ENCODE measurements at regions not wholly inside any gene's neighbourhood (a gene's known extent, or its start where the extent isn't known, plus 50 kb on each side); places are given as distances from the start of the nearest gene placed in this dataset.

DNA sequence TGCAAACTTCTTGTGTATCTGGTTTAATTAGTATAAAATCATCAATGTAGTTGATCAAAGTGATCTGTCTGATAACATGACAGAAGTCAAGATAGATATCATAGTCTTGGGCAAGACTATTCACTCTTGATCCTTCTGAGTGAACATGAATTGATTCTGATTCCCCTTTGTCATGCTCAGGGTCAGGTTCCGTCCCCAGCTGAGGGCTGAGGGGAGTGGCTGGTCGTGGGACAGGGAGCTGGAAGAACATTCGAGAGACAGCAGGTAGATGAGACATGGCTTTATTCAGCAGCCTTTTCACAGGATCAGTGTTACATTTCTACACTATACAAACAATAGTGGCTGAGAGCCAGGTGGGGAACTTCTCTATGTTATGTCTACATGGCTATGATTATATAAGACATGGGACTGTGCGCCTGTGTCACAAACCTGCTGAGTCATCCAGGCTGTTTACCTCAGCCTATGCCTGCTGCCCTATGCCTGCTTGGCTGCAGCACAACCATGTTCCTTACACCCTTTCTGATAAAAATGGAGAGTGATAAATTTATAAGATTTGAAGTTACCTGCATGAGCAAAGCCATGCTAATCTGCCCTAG is 586.9 kb upstream of the NR3C2 start:
- no peak for ATAC-seq
- H3K27me3 Mint-ChIP-seq = peaks cover 5% of the 10 kb centered on the region
- CTCF ChIA-PET = no interaction called here
- H3K4me3 Mint-ChIP-seq = no peak overlapping the region
- H3K36me3 Mint-ChIP-seq = no peaks in the 10 kb centered on the region
- DNase-seq = no peak
- no peaks in the 10 kb centered on the region for H3K4me1 Mint-ChIP-seq
- H3K27ac Mint-ChIP-seq = no peak overlapping the region
- no peaks in the 10 kb centered on the region for H3K9me3 Mint-ChIP-seq (ENCODE audit: low read depth)

DNA sequence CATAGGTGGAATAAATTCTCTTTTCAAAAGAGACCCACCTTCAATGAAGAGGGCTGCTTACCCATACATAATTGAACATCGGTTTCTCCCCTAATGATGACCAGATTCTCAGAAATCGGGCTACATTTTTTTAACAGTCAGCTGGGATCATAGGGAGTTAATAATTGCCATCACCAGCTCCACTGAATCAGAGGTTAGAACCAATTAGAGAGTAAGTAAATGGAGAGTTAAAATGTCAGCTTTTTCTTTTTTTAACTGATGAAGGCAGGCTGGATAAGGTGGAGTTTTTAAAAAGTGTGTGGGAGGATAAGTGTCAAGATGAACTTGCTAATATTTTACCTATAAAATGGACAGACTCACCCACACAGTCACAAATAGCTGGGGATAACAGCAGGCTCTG is 584.5 kb upstream of the NR3C2 start:
- no peaks in the 10 kb centered on the region for H3K36me3 Mint-ChIP-seq

DNA sequence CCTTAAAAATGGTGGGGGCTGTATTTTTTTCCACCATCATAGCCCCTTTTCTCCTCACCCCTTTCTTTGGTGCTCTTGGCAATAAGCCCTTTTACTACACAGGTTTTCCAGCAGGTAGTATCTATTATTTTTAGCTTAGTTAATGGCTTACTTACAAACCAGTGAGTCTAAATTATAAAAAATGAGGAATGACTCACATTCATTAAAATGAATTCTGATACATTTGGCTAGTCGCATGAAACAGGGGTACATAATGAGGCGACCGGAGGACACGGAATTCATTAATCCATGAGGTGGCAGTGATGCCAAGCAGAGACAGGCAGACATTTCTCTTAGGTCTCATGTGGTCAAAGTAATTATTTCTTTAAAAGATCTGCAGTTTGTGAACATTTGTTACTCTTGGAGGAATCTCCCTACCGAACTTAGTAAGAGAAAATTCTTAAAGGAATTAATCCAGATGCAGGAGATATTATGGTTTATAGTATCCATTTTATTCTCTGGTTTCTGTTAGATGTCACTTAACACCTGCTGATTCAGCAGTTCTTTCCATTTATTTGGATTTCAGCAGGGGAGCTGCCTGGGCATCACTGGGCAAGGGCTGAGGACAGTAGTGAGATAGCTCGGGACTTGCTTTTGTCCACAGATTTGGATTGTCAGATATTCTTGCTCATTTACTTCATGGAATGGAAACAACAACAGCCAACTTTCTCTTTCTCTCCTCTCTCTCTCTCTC is 575.0 kb upstream of the NR3C2 start:
- CTCF ChIA-PET = interaction anchor here (0.7 kb wide), 1 partner anchor 85 kb away, joined by 3 read pairs; no protein-coding TSS in a partner anchor

More for the DNA sequence above, 584.5 kb upstream of the NR3C2 start:
- ATAC-seq = no peak
- H3K27me3 Mint-ChIP-seq = no peaks in the 10 kb centered on the region
- H3K27ac Mint-ChIP-seq = no peak overlapping the region
- DNase-seq = no peak
- CTCF ChIA-PET = no interaction called here
- H3K4me3 Mint-ChIP-seq = no peak overlapping the region
- H3K4me1 Mint-ChIP-seq = no peaks in the 10 kb centered on the region
- no peaks in the 10 kb centered on the region for H3K9me3 Mint-ChIP-seq (ENCODE audit: low read depth)

DNA sequence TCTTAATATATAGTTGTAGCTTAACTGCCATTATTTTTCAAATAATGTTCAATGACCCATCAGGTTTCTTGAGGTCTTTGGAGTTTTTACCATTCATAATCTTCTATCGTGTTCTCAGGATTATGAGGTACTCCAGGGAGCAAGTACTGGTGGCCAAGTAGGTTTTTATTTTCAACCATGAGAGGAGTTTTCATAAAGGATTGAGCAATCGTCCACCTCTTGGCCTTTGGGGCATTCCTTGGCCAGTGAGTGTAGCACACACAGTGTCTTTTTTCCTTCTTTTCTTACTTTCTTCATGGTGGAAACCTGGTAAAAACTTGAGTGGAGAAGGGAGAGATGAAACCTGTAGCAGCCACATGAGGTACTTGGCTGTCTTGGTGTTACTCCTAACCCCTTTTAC is 567.0 kb upstream of the NR3C2 start:
- Mint-ChIP-seq H3K36me3 (no peaks in the 10 kb centered on the region), H3K9me3 (ENCODE audit: low read depth) (no peaks in the 10 kb centered on the region), H3K4me3 (no peak overlapping the region), H3K27ac (no peak overlapping the region), H3K27me3 (no peaks in the 10 kb centered on the region), H3K4me1 (no peaks in the 10 kb centered on the region)
- ATAC-seq (no peak), DNase-seq (no peak)
- CTCF ChIA-PET = no interaction called here

More for the DNA sequence above, 575.0 kb upstream of the NR3C2 start:
- H3K27ac Mint-ChIP-seq = no peak overlapping the region
- no peaks in the 10 kb centered on the region for H3K9me3 Mint-ChIP-seq (ENCODE audit: low read depth)
- DNase-seq = no peak
- H3K27me3 Mint-ChIP-seq = no peaks in the 10 kb centered on the region
- H3K4me3 Mint-ChIP-seq = no peak overlapping the region
- H3K4me1 Mint-ChIP-seq = no peaks in the 10 kb centered on the region
- no peaks in the 10 kb centered on the region for H3K36me3 Mint-ChIP-seq
- ATAC-seq = no peak

DNA sequence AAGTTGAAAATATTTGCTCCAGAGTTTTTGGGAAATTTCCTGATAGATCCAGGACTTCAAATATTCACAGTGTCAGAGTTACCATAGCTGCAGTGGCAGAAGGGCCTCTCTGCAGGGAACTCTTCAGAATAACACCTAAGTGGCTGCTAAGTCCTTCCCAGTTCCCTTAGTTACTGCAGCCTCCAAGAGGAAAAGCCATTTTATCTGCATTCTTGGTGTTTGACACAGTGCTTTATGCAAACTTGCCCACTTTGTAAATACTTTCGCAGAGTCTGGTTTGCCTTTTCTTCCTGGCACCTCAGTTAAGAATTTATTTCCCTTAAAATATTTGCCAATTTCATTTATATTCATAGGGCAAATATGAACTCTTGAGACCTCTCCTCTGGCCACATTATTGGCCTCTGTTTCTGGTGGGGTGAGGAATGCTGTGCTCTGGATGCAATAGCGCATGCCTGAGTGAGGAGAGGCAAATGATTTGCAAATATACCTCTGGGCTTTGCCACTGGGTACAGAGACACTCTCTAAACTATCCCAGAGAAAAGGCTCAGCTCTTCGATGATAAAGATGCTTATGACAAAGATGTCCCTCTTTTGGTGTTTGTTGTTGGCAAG is 566.3 kb upstream of the NR3C2 start:
- ATAC-seq = no peak
- H3K4me1 Mint-ChIP-seq = no peaks in the 10 kb centered on the region
- CTCF ChIA-PET = no interaction called here
- no peak overlapping the region for H3K27ac Mint-ChIP-seq
- H3K9me3 Mint-ChIP-seq (ENCODE audit: low read depth) = no peaks in the 10 kb centered on the region
- no peaks in the 10 kb centered on the region for H3K27me3 Mint-ChIP-seq
- H3K36me3 Mint-ChIP-seq = no peaks in the 10 kb centered on the region
- no peak for DNase-seq
- no peak overlapping the region for H3K4me3 Mint-ChIP-seq

DNA sequence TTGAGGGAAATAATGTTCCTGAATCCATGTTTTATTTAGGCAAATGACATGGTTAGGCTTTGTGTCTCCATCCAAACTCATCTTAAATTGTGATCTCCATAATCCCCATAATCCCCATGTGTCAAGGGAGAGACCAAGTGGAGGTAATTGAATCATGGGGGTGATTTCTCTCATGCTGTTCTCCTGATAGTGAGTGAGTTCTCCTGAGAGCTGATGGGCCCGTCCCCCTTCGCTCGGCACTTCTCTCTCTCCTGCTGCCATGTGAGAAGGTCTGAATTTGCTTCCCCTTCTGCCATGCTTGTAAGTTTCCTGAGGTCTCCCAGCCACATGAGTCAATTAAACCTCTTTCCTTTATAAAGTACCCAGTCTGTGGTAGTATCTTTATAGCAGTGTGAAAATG is 563.0 kb upstream of the NR3C2 start:
- Mint-ChIP-seq H3K27ac (no peak overlapping the region), H3K9me3 (ENCODE audit: low read depth) (no peaks in the 10 kb centered on the region), H3K4me3 (no peak overlapping the region), H3K36me3 (no peaks in the 10 kb centered on the region), H3K4me1 (no peaks in the 10 kb centered on the region), H3K27me3 (no peaks in the 10 kb centered on the region)
- no peak for DNase-seq
- CTCF ChIA-PET = no interaction called here
- ATAC-seq = no peak

DNA sequence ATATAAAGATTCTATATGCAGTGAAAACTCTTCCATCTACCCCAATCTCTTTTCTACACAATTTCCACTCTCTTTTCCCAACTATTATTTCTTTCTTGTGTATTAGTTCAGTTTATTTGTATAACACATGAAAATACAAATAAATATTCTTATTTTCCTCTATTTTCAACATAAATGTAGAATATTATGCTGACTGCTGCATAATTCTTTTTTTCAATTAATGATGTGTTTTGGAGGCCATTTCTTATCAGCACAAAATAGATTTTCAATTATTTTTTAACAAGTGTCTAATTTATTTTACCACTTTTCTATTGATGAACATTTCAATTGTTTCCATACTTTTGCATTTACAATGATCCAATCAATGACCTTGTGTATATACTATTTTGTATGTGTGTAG is 557.7 kb upstream of the NR3C2 start:
- no peak for ATAC-seq
- CTCF ChIA-PET = no interaction called here
- no peaks in the 10 kb centered on the region for H3K9me3 Mint-ChIP-seq (ENCODE audit: low read depth)
- no peak overlapping the region for H3K4me3 Mint-ChIP-seq
- no peak overlapping the region for H3K27ac Mint-ChIP-seq
- no peaks in the 10 kb centered on the region for H3K36me3 Mint-ChIP-seq
- H3K27me3 Mint-ChIP-seq = peaks cover 2% of the 10 kb centered on the region
- no peaks in the 10 kb centered on the region for H3K4me1 Mint-ChIP-seq
- DNase-seq = no peak

DNA sequence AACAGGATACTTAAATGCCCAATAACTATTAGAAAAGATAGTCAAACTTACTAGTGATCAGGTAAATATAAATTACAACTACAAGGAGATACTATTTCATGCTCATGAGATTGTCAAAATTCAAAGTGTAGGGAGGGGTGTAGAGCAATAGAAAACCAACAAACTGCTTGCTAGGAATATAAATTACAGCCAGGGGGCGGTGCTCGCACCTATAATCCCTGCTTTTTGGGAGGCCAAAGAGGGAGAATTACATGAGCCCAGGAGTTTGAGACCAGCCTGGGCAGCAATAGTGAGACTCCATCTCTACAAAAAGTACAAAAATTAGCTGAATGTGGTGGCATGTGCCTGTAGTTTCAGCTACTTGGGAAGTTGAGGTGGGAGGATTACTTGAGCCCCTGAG is 556.5 kb upstream of the NR3C2 start:
- CTCF ChIA-PET = no interaction called here
- Mint-ChIP-seq H3K27me3 (peaks cover 2% of the 10 kb centered on the region), H3K9me3 (ENCODE audit: low read depth) (no peaks in the 10 kb centered on the region), H3K4me3 (no peak overlapping the region), H3K36me3 (no peaks in the 10 kb centered on the region), H3K27ac (no peak overlapping the region), H3K4me1 (no peaks in the 10 kb centered on the region)
- no peak for DNase-seq
- ATAC-seq = no peak

DNA sequence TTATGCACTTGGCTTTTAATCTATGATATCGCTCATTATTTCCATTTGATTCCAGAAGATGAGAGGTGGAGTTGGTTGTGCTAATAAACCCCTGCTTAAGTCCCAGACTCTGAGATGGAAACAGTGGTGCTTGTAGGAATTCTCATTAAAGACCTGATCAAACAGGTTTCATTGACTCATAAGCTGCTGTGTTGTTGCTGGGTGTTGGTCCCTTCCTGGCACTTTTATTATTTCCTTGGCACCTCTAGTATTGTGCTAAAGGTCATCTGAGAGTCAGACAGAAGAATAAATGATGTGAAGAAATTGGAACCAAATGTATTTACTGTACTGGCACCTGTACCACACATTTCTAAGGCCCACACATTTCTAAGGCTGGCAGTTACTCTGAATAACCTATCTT is 544.7 kb upstream of the NR3C2 start:
- CTCF ChIA-PET = no interaction called here
- ATAC-seq = no peak
- Mint-ChIP-seq H3K9me3 (ENCODE audit: low read depth) (no peaks in the 10 kb centered on the region), H3K4me3 (no peak overlapping the region), H3K4me1 (no peaks in the 10 kb centered on the region), H3K27me3 (no peaks in the 10 kb centered on the region), H3K27ac (no peak overlapping the region), H3K36me3 (no peaks in the 10 kb centered on the region)
- DNase-seq = no peak

DNA sequence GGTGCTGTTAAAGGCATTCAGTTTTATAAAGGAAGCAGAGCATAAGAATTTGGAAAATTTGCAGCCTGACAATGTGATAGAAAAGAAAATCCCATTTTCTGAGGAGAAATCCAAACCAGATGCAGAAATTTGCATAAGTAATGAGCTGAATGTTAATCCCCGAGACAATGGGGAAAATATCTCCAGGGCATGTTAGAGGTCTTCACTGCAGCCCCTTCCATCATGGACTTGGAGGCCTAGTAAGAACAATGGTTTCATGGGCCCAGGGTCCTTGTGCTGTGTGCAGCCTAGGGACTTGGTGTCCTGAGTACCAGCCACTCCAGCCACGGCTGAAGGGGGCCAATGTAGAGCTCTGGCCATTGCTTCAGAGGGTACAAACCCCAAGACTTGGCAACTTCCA is 542.7 kb upstream of the NR3C2 start:
- Mint-ChIP-seq H3K4me3 (no peak overlapping the region), H3K36me3 (no peaks in the 10 kb centered on the region), H3K9me3 (ENCODE audit: low read depth) (no peaks in the 10 kb centered on the region), H3K4me1 (no peaks in the 10 kb centered on the region), H3K27ac (no peak overlapping the region), H3K27me3 (no peaks in the 10 kb centered on the region)
- ATAC-seq (no peak), DNase-seq (no peak)
- CTCF ChIA-PET = no interaction called here

DNA sequence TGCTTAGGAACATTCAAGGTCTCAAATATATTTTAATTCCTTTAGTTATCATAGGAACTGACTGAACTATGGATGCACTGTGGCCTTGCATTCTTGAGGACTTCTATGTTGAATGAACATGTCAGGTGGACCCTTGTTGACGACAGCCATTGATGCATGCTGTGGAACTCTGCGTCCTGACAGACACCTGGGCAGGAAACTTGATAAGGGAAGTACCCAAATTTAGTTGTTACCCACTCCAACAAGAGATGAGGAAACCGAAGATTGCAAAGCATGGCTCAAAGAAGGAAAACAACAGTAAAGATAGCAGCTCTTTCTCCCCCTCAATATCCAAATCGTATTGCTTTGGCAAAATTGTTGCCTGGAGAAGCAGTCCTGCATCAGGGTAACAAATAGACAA is 540.0 kb upstream of the NR3C2 start:
- no peak overlapping the region for H3K27ac Mint-ChIP-seq
- H3K9me3 Mint-ChIP-seq (ENCODE audit: low read depth) = no peaks in the 10 kb centered on the region
- DNase-seq = no peak
- H3K4me3 Mint-ChIP-seq = no peak overlapping the region
- H3K36me3 Mint-ChIP-seq = no peaks in the 10 kb centered on the region
- no peaks in the 10 kb centered on the region for H3K27me3 Mint-ChIP-seq
- H3K4me1 Mint-ChIP-seq = no peaks in the 10 kb centered on the region
- CTCF ChIA-PET = no interaction called here
- no peak for ATAC-seq

DNA sequence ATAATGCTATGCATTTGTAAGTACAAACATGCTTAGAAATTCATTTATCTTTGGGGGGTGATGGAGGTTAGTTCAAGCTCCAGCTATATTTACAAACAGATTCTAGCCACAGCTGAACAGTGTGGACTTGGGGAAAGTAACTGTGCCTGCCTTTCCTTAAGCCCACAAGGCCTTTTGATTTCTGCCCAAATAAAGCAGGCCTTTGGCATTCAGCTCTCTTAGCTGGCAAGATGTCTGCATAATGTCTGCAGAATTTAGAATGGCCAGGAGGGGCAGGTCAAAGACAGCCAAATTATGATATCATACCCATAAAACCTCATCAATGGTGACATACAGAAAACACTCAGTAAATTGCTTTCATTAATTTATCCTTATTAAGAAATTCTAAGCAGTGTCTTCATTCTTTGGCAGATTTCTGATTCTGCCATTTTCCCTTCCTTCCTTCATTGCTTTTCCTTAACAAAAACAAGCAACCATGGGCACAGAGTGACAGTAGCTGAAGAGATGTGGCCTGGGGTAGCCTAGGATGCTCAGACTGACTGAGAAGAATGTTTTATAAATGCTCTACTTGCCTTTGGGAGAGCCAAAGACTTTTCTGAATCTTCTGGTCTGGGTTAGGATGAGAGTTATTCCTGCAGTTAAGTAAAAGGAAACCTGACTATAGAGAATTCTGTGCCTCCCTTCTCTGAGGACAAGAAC is 538.7 kb upstream of the NR3C2 start:
- no peaks in the 10 kb centered on the region for H3K9me3 Mint-ChIP-seq (ENCODE audit: low read depth)
- no peak overlapping the region for H3K27ac Mint-ChIP-seq
- ATAC-seq (no peak), DNase-seq (no peak)
- no peaks in the 10 kb centered on the region for H3K36me3 Mint-ChIP-seq
- CTCF ChIA-PET = no interaction called here
- no peaks in the 10 kb centered on the region for H3K4me1 Mint-ChIP-seq
- H3K27me3 Mint-ChIP-seq = no peaks in the 10 kb centered on the region
- no peak overlapping the region for H3K4me3 Mint-ChIP-seq

DNA sequence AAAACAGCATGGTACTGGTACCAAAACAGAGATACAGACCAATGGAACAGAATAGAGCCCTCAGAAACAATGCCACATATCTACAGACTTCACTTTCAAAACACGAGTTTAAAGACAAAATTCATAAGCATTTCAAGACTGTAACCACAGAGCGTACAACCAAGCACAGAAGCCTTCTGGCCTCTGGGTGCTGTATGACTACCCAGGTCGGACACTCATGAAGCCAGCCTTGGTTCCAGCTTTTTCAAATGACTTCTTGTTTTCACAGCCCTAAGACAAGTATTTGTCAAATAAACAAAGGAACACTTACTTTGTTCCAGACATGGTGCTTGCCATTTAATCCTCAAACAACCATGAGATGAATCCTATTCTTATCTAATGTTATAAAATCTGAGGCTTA is 536.1 kb upstream of the NR3C2 start:
- no peaks in the 10 kb centered on the region for H3K9me3 Mint-ChIP-seq (ENCODE audit: low read depth)
- no peak for ATAC-seq

DNA sequence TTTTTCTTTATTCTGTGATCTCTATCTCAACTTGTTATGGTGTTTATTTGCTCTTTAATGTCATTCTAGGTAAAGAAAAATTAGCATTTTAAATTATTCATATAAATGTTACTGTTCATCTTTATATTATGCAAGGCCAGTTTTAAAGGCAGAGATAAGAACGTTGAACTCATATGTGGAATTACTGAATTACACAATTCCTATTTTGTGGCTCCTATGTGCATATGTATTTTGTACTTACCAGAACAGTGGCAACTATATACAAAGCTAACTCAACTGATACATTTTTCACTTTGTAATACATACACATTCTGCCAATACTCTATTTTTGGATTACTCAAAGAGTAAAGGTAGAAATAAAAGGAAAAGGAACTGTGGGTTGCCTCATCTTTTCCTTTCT is 533.2 kb upstream of the NR3C2 start:
- CTCF ChIA-PET = no interaction called here
- Mint-ChIP-seq H3K4me1 (no peaks in the 10 kb centered on the region), H3K27me3 (no peaks in the 10 kb centered on the region), H3K27ac (no peak overlapping the region), H3K36me3 (no peaks in the 10 kb centered on the region), H3K4me3 (no peak overlapping the region), H3K9me3 (ENCODE audit: low read depth) (no peaks in the 10 kb centered on the region)
- DNase-seq (no peak), ATAC-seq (no peak)

More for the DNA sequence above, 536.1 kb upstream of the NR3C2 start:
- H3K4me1 Mint-ChIP-seq = no peaks in the 10 kb centered on the region
- no peak for DNase-seq
- no peaks in the 10 kb centered on the region for H3K36me3 Mint-ChIP-seq
- H3K4me3 Mint-ChIP-seq = no peak overlapping the region
- CTCF ChIA-PET = interaction anchor here (0.7 kb wide), 1 partner anchor 10 kb away, joined by 4 read pairs; no protein-coding TSS in a partner anchor
- H3K27me3 Mint-ChIP-seq = no peaks in the 10 kb centered on the region
- H3K27ac Mint-ChIP-seq = no peak overlapping the region

Measured in activated CD8-positive, alpha-beta memory T cell treated with anti-CD3 and anti-CD28 coated beads, Interleukin-2, amount 10 ng/mL, durations not matched to agents 7 days and 5 days (primary cell).